Left lobe of liver (tissue), 2 donors: ENCODE measurements at regions not wholly inside any gene's neighbourhood (a gene's known extent, or its start where the extent isn't known, plus 50 kb on each side); places are given as distances from the start of the nearest gene placed in this dataset.

Source experiments
- ATAC-seq: fragments of 200-7000 bp; cut with Tn5 transposase; one replicate; pipeline ENCODE4 v1.9.1; 2020; ENCODE audit warnings: mild to moderate bottlenecking, moderate library complexity
- DNase-seq: peaks from one replicate; pipeline ENCODE4 v3.0.0-alpha.2; 2020; ENCODE audit warnings: low spot score
- donor health status: DM: no; HTN: no; CAD: no; lungs with moderate emphysema.
- donor health status: DM: no; HTN: yes; CAD: no.

- no peak for DNase-seq
- no peak for ATAC-seq
These were observed 51.2 kb upstream of the ABCC4 start for GRCh38 chr13:95352486-95352885.

- DNase-seq (no peak), ATAC-seq (no peak)
These were observed 52.9 kb upstream of the ABCC4 start for GRCh38 chr13:95354156-95354555.

- ATAC-seq (peak; percentile 96), DNase-seq (peak; percentile 69)
These were observed 53.6 kb upstream of the ABCC4 start for GRCh38 chr13:95354680-95355487.

- ATAC-seq: no peak
- no peak for DNase-seq
These were observed 54.2 kb upstream of the ABCC4 start for GRCh38 chr13:95355494-95355893.

- no peak for DNase-seq
These were observed 55.7 kb upstream of the ABCC4 start for GRCh38 chr13:95356916-95357315.

GRCh38 chr13:95357875-95358274, 56.6 kb upstream of the ABCC4 start:
- ATAC-seq: no peak

More at GRCh38 chr13:95356916-95357315, 55.7 kb upstream of the ABCC4 start:
- ATAC-seq: peak; percentile 30

GRCh38 chr13:95360052-95360451, 58.8 kb upstream of the ABCC4 start:
- no peak for ATAC-seq
- DNase-seq: no peak

More at GRCh38 chr13:95357875-95358274, 56.6 kb upstream of the ABCC4 start:
- no peak for DNase-seq

- ATAC-seq (no peak), DNase-seq (no peak)
These were observed 59.3 kb upstream of the ABCC4 start for GRCh38 chr13:95360464-95361097.

- no peak for DNase-seq
- no peak for ATAC-seq
These were observed 60.4 kb upstream of the ABCC4 start for GRCh38 chr13:95361686-95362085.

GRCh38 chr13:95362666-95363065, 61.4 kb upstream of the ABCC4 start:
- ATAC-seq (no peak), DNase-seq (no peak)

GRCh38 chr13:95367309-95367843, 66.1 kb upstream of the ABCC4 start:
- DNase-seq (no peak), ATAC-seq (no peak)

GRCh38 chr13:95368998-95369397, 67.7 kb upstream of the ABCC4 start:
- DNase-seq (no peak), ATAC-seq (no peak)

- DNase-seq (no peak), ATAC-seq (no peak)
These were observed 74.5 kb upstream of the ABCC4 start for GRCh38 chr13:95375706-95376105.

GRCh38 chr13:95378603-95379002, 77.4 kb upstream of the ABCC4 start:
- peak; percentile 83 for DNase-seq
- ATAC-seq: peak; percentile 96

GRCh38 chr13:95380468-95381211, 79.4 kb upstream of the ABCC4 start:
- ATAC-seq: peak; percentile 90
- peak; percentile 78 for DNase-seq

GRCh38 chr13:95381212-95381527, 79.9 kb upstream of the ABCC4 start:
- DNase-seq: no peak
- no peak for ATAC-seq

GRCh38 chr13:95382411-95382810, 81.2 kb upstream of the ABCC4 start:
- no peak for ATAC-seq
- no peak for DNase-seq

GRCh38 chr13:95382916-95383315, 81.7 kb upstream of the ABCC4 start:
- ATAC-seq (no peak), DNase-seq (no peak)

- no peak for DNase-seq
- ATAC-seq: no peak
These were observed 84.1 kb upstream of the ABCC4 start for GRCh38 chr13:95385373-95385772.

GRCh38 chr13:95385798-95386197, 84.5 kb upstream of the ABCC4 start:
- no peak for ATAC-seq

GRCh38 chr13:95386370-95386769, 85.1 kb upstream of the ABCC4 start:
- DNase-seq (no peak), ATAC-seq (no peak)

More at GRCh38 chr13:95385798-95386197, 84.5 kb upstream of the ABCC4 start:
- DNase-seq: no peak
